Stimulated activated CD4-positive, alpha-beta T cell treated with anti-CD3 and anti-CD28 coated beads, Interleukin-1b, Interleukin-23, amount 100 ng/mL, for 48 hours (primary cell): ENCODE measurements at regions not wholly inside any gene's neighbourhood (a gene's known extent, or its start where the extent isn't known, plus 50 kb on each side); places are given as distances from the start of the nearest gene placed in this dataset.
A peak's percentile ranks its signal among the peaks of the same experiment; 100 is the strongest.
"Not testable (repeated sequence)": the region's sequence is repeated elsewhere in the genome, so short reads cannot be mapped to it uniquely, and the experiment has no call there.

ENCODE experiments used
- DNase-seq: peaks from one replicate; pipeline ENCODE4 v3.0.0-alpha.2; 2020

GRCh38 chr2:106288873-106289272 is 94.8 kb upstream of the UXS1 start:
- no peak for DNase-seq

GRCh38 chr2:106285237-106285829 is 91.2 kb upstream of the UXS1 start:
- DNase-seq = no peak

GRCh38 chr2:106284691-106285202 is 90.6 kb upstream of the UXS1 start:
- DNase-seq = no peak

- DNase-seq = no peak
Observed at GRCh38 chr2:106284255-106284654, 90.2 kb upstream of the UXS1 start.

GRCh38 chr2:106283228-106284152 is 89.4 kb upstream of the UXS1 start:
- DNase-seq = not testable (repeated sequence)

GRCh38 chr2:106282462-106283170 is 88.5 kb upstream of the UXS1 start:
- DNase-seq = no peak

GRCh38 chr2:106281907-106282430 is 87.9 kb upstream of the UXS1 start:
- DNase-seq = not testable (repeated sequence)

- DNase-seq = no peak
Observed at GRCh38 chr2:106280722-106281446, 86.8 kb upstream of the UXS1 start.

GRCh38 chr2:106280224-106280623 is 86.1 kb upstream of the UXS1 start:
- no peak for DNase-seq

- no peak for DNase-seq
Observed at GRCh38 chr2:106278112-106278876, 84.2 kb upstream of the UXS1 start.

GRCh38 chr2:106277426-106277825 is 83.3 kb upstream of the UXS1 start:
- no peak for DNase-seq

- DNase-seq = no peak
Observed at GRCh38 chr2:106275971-106276370, 81.9 kb upstream of the UXS1 start.

- no peak for DNase-seq
Observed at GRCh38 chr2:106274668-106275067, 80.6 kb upstream of the UXS1 start.

- DNase-seq = no peak
Observed at GRCh38 chr2:106272216-106272807, 78.2 kb upstream of the UXS1 start.

GRCh38 chr2:106270471-106270891 is 76.4 kb upstream of the UXS1 start:
- DNase-seq = no peak

GRCh38 chr2:106269591-106270291 is 75.6 kb upstream of the UXS1 start:
- peak; percentile 8 for DNase-seq

- no peak for DNase-seq
Observed at GRCh38 chr2:106267997-106268396, 73.9 kb upstream of the UXS1 start.

- no peak for DNase-seq
Observed at GRCh38 chr2:106261871-106262321, 67.8 kb upstream of the UXS1 start.

- DNase-seq = not testable (repeated sequence)
Observed at GRCh38 chr2:106258859-106259258, 64.8 kb upstream of the UXS1 start.

- DNase-seq = no peak
Observed at GRCh38 chr2:106257830-106258229, 63.7 kb upstream of the UXS1 start.
